UCSD-AML1 (cell line): ENCODE measurements at regions not wholly inside any gene's neighbourhood (a gene's known extent, or its start where the extent isn't known, plus 50 kb on each side); places are given as distances from the start of the nearest gene placed in this dataset.

Experiments used
- DNase-seq: peaks from one replicate; lab custom pipeline; 2025; ENCODE audit not compliant: unreplicated experiment; lab: John Stamatoyannopoulos, UW

GRCh38 chr11:70501051-70501901, 102.9 kb downstream of the CTTN start:
- no peak for DNase-seq

GRCh38 chr11:70501933-70502540, 103.7 kb downstream of the CTTN start:
- no peak for DNase-seq

GRCh38 chr11:70502677-70503467, 104.5 kb downstream of the CTTN start:
- DNase-seq, result no peak

GRCh38 chr11:70503468-70504221, 105.3 kb downstream of the CTTN start:
- no peak for DNase-seq

GRCh38 chr11:70504246-70505020, 106.1 kb downstream of the CTTN start:
- DNase-seq, result no peak

- no peak for DNase-seq
Observed at GRCh38 chr11:70505331-70505731, 107.0 kb downstream of the CTTN start.

GRCh38 chr11:70505761-70506657, 107.7 kb downstream of the CTTN start:
- DNase-seq, result no peak

- no peak for DNase-seq
Observed at GRCh38 chr11:70506658-70506970, 108.3 kb downstream of the CTTN start.

GRCh38 chr11:70506986-70507385, 108.7 kb downstream of the CTTN start:
- DNase-seq, result no peak

GRCh38 chr11:70507466-70508230, 109.3 kb downstream of the CTTN start:
- no peak for DNase-seq

- no peak for DNase-seq
Observed at GRCh38 chr11:70508231-70508480, 109.8 kb downstream of the CTTN start.

GRCh38 chr11:70509476-70509875, 111.1 kb downstream of the CTTN start:
- DNase-seq, result no peak

GRCh38 chr11:70510106-70510505, 111.8 kb downstream of the CTTN start:
- DNase-seq, result no peak

- no peak for DNase-seq
Observed at GRCh38 chr11:70510571-70510970, 112.2 kb downstream of the CTTN start.

GRCh38 chr11:70511345-70511744, 113.0 kb downstream of the CTTN start:
- no peak for DNase-seq

GRCh38 chr11:70512716-70513115, 114.4 kb downstream of the CTTN start:
- no peak for DNase-seq

- no peak for DNase-seq
Observed at GRCh38 chr11:70517203-70517602, 118.9 kb downstream of the CTTN start.

- DNase-seq, result no peak
Observed at GRCh38 chr11:70517988-70518907, 119.9 kb downstream of the CTTN start.
